Breast epithelium (tissue), 3 donors: ENCODE measurements at regions not wholly inside any gene's neighbourhood (a gene's known extent, or its start where the extent isn't known, plus 50 kb on each side); places are given as distances from the start of the nearest gene placed in this dataset.

ENCODE experiments used
- POLR2AphosphoS5 ChIP-seq, 3 donors: sonication (generic); formaldehyde crosslinking; IDR thresholded peaks; one replicate each; pipeline ENCODE4 v1.6.1; 2017; ENCODE audit warnings: antibody characterized with exemption in 3 of 3
- TF ChIP-seq, protein P1 (sequence below), 3 donors: fragments of 450-650 bp; IDR thresholded peaks; one replicate each; pipeline ENCODE4 v1.5.1; 2016 to 2017; ENCODE audit warnings: antibody characterized with exemption in 3 of 3, mild to moderate bottlenecking in 3 of 3, moderate library complexity in 3 of 3

DNA sequence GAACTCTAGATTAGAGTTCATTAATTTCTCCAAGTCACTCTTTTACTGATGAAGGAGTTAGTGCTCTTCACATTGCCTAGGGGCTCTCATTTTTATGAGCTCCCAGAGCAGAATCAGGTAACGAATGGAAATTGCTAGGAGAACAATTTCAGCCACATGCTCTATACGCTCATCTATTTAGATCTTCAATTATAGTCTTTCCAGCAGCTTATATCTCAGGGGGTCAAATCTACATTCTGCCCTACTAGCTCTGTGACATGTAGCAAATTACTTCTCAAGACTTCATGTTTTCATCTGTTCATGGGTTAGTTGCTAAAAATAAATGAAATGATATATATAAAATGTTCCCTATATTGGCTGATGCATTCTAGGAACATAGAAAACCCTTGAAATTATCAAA, 183.6 kb downstream of the PLPP3 start:
- TF ChIP-seq, protein P1, sequence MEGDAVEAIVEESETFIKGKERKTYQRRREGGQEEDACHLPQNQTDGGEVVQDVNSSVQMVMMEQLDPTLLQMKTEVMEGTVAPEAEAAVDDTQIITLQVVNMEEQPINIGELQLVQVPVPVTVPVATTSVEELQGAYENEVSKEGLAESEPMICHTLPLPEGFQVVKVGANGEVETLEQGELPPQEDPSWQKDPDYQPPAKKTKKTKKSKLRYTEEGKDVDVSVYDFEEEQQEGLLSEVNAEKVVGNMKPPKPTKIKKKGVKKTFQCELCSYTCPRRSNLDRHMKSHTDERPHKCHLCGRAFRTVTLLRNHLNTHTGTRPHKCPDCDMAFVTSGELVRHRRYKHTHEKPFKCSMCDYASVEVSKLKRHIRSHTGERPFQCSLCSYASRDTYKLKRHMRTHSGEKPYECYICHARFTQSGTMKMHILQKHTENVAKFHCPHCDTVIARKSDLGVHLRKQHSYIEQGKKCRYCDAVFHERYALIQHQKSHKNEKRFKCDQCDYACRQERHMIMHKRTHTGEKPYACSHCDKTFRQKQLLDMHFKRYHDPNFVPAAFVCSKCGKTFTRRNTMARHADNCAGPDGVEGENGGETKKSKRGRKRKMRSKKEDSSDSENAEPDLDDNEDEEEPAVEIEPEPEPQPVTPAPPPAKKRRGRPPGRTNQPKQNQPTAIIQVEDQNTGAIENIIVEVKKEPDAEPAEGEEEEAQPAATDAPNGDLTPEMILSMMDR (IDR thresholded peaks at IDR 0.05): no peak
- no peak for TF ChIP-seq POLR2AphosphoS5 (IDR thresholded peaks at IDR 0.05)
